Panc1 (cell line): ENCODE measurements at regions not wholly inside any gene's neighbourhood (a gene's known extent, or its start where the extent isn't known, plus 50 kb on each side); places are given as distances from the start of the nearest gene placed in this dataset.

Source experiments
- ATAC-seq: fragments of 200-7000 bp; cut with Tn5 transposase; 2 replicates; pipeline ENCODE4 v1.9.1; 2020; ENCODE audit warnings: mild to moderate bottlenecking, moderate library complexity
- BruUV-seq: library from RNA; stranded (reverse); fragments of 400-500 nt; replicated peaks from 2 replicates; lab custom pipeline; 2021; lab: Mats Ljungman, UMichigan
- CTCF ChIA-PET: fragments of 300-600 bp; sonication (Branson Sonifier 250); formaldehyde crosslinking; loops from one replicate; lab custom pipeline; 2022; ENCODE audit warnings: antibody characterized with exemption; lab: Charles Lee
- POLR2A ChIA-PET: fragments of 300-600 bp; sonication (Branson Sonifier 250); formaldehyde crosslinking; loops from one replicate; lab custom pipeline; 2022; ENCODE audit warnings: antibody characterized with exemption; lab: Charles Lee
- DNase-seq: peaks from one replicate; pipeline ENCODE4 v3.0.0-alpha.2; 2010; ENCODE audit warnings: low read depth, low spot score
- H3K27ac ChIP-seq: 2 replicates; pipeline ENCODE4 v1.5.1; 2011; ENCODE audit warnings: mild to moderate bottlenecking, low read length, inconsistent platforms
- H3K27me3 ChIP-seq: fragments of 200-500 bp; sonication (Bioruptor generic); 2 replicates; pipeline ENCODE4 v1.6.0; 2014; ENCODE audit warnings: low read length, inconsistent platforms; ENCODE audit not compliant: control insufficient read depth, insufficient read depth
- H3K36me3 ChIP-seq: fragments of 200-500 bp; sonication (Bioruptor generic); 2 replicates; pipeline ENCODE4 v1.5.1; 2014; ENCODE audit warnings: inconsistent platforms, mild to moderate bottlenecking, low read length, moderate library complexity; ENCODE audit not compliant: control insufficient read depth, insufficient read depth
- H3K4me1 ChIP-seq: 2 replicates; pipeline ENCODE4 v1.5.1; 2011; ENCODE audit warnings: inconsistent platforms, mild to moderate bottlenecking, low read length, moderate library complexity; ENCODE audit not compliant: control insufficient read depth, insufficient read depth
- H3K4me3 ChIP-seq, 2 experiments: 2 replicates each; pipeline ENCODE4 v1.5.1; 2011 to 2012; ENCODE audit warnings: low read depth in 2 of 2, low read length in 2 of 2, mild to moderate bottlenecking in 2 of 2, inconsistent platforms in 1 of 2, moderate library complexity in 1 of 2
- H3K9me3 ChIP-seq: fragments of 200-500 bp; sonication (Bioruptor generic); 2 replicates; pipeline ENCODE4 v1.5.1; 2014; ENCODE audit warnings: low read depth, mild to moderate bottlenecking, inconsistent platforms, low read length, moderate library complexity; ENCODE audit not compliant: control insufficient read depth, insufficient read depth
- CTCF ChIP-seq: fragments of 450-650 bp; IDR thresholded peaks from 2 replicates; pipeline ENCODE4 v1.5.1; 2017; ENCODE audit warnings: mild to moderate bottlenecking
- POLR2AphosphoS5 ChIP-seq: IDR thresholded peaks from 2 replicates; pipeline ENCODE4 v1.6.1; 2012; ENCODE audit warnings: mild to moderate bottlenecking, low read depth, low read length, moderate library complexity
- REST ChIP-seq, 2 experiments: IDR thresholded peaks; 2 replicates each; pipeline ENCODE4 v1.6.1; 2011 to 2012; ENCODE audit warnings: low read depth in 2 of 2, control low read depth in 1 of 2, low read length in 1 of 2, mild to moderate bottlenecking in 1 of 2, moderate library complexity in 1 of 2; ENCODE audit not compliant: insufficient read depth in 1 of 2
- SIN3A ChIP-seq: IDR thresholded peaks from 2 replicates; pipeline ENCODE4 v1.6.1; 2012; ENCODE audit warnings: low read depth, mild to moderate bottlenecking, low read length, moderate library complexity, borderline replicate concordance; ENCODE audit not compliant: insufficient read depth
- TCF7L2 ChIP-seq: IDR thresholded peaks from 2 replicates; pipeline ENCODE4 v1.6.1; 2011; ENCODE audit warnings: mild to moderate bottlenecking, low read depth, low read length, inconsistent platforms
- in situ Hi-C: cut with HindIII; loops from 2 replicates; pipeline ENCODE4 v1.10.0; 2016; ENCODE audit warnings: low sequenced_read_pairs, low pct_unique_long_range_greater_than_20kb
- intact Hi-C: fragments of 100-400 bp; cut with micrococcal nuclease; formaldehyde crosslinking; loops from one replicate; pipeline ENCODE4 v1.10.0; 2022; ENCODE audit not compliant: unreplicated experiment

DNA sequence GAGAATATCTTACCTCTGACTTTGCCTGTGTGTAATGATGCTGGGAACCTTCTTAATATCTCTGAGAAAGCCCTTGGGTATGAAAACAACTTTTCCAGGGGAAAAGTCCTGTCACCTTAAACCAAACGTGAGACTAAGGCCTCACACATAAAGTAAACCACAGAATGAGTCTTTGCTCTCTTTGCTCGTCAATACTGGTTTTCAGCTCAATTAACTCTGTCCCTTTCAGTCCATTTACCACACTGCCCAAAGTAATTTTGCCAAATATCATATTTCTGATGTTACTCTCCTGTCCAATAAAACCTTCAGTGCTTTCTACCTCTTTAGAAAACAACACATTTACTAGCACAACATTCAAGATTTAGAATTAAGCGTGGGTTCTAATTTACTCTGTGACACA lies 100.5 kb upstream of the HMGCLL1 start:
- POLR2A ChIA-PET, result interaction anchor here (0.6 to 0.7 kb wide), 2 partner anchors 13 to 1884 kb away, joined by 3 read pairs; no protein-coding TSS in a partner anchor
- DNase-seq, result no peak
- in situ Hi-C loops (no loop called here), intact Hi-C loops (no loop called here)
- Histone ChIP-seq H3K27ac (peak overlapping the region; percentile 59; the same call in 1 of the 2 replicates), H3K27me3 (no peaks in the 10 kb centered on the region), H3K9me3 (peaks cover 4% of the 10 kb centered on the region; the same call in 1 of the 2 replicates), H3K4me1 (peaks cover 4% of the 10 kb centered on the region), H3K4me3 (no peak overlapping the region), H3K36me3 (no peaks in the 10 kb centered on the region)
- TF ChIP-seq SIN3A (no peak), CTCF (no peak), REST (IDR thresholded peaks at IDR 0.05; ENCODE audit: insufficient read depth in 1 of 2, low read depth in 2 of 2, low read length in 1 of 2) (no peak), TCF7L2 (no peak), POLR2AphosphoS5 (no peak)
- CTCF ChIA-PET, result interaction anchor here (0.6 kb wide), 1 partner anchor 110 kb away, joined by 5 read pairs; no protein-coding TSS in a partner anchor
- no TSS peak for BruUV-seq
- no peak for ATAC-seq

DNA sequence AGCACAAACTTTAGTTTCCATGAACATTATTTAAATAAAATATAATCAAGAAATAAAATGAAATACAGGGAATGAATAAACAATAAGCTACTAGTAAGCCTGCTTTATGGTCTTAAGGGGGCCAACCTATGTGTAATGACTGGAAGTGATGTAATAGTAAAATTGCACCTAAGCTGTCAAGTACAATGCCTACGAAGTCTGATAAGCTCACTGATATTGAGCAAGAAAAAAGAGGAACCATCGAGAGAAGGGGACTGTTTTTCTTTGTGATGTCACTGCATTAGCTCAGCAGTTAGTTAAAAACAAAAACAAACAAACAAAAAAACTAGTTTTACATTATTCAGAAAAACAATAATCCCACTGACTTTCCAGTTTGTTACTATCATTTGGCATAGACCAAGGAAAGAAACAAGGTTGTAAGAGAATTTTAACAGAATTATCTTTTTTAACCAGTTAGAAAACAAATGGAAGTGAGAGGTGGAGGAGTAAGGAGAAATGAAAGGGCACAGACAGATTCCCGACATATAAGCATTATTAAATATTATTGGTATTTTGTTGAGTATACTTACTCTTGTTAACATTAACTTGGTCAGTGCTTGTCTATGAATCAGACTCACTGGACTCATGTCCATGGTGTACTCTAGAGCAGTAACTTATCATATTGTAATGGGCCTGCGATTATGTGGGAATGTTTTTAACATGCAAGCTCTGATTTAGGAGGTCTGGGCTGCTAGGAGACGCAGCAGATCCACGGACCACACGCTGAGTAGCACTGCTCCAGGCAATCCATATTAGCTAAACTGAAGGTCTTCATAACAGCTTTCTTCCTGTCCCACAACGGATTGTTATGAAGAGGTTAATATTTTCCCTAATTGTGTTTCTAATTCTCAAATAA lies 99.6 kb upstream of the HMGCLL1 start:
- DNase-seq (no peak), ATAC-seq (no peak)
- no TSS peak for BruUV-seq
- no peak for TF ChIP-seq SIN3A
- no peak for TF ChIP-seq TCF7L2
- TF ChIP-seq POLR2AphosphoS5, result no peak
- no peak for TF ChIP-seq CTCF
- TF ChIP-seq REST (IDR thresholded peaks at IDR 0.05; ENCODE audit: insufficient read depth in 1 of 2, low read depth in 2 of 2, low read length in 1 of 2), result no peak
- in situ Hi-C loops, result no loop called here
- H3K9me3 ChIP-seq, result peaks cover 4% of the 10 kb centered on the region; the same call in 1 of the 2 replicates
- ChIA-PET CTCF (no interaction called here), POLR2A (interaction anchor here (0.6 kb wide), 1 partner anchor 1883 kb away, joined by 3 read pairs; no protein-coding TSS in a partner anchor)
- intact Hi-C loops, result no loop called here
- H3K27ac ChIP-seq, result peak overlapping the region; percentile 13; the same call in 1 of the 2 replicates
- no peaks in the 10 kb centered on the region for H3K27me3 ChIP-seq
- peaks cover 4% of the 10 kb centered on the region for H3K4me1 ChIP-seq
- no peak overlapping the region for H3K4me3 ChIP-seq
- H3K36me3 ChIP-seq, result no peaks in the 10 kb centered on the region
